Stimulated activated naive B cell treated with anti-CD40 and anti-IgM and Interleukin-4, amounts not matched to agents 10 μg/mL and 1 μg/mL and 100 μg/mL, for 72 hours (primary cell): ENCODE measurements at regions not wholly inside any gene's neighbourhood (a gene's known extent, or its start where the extent isn't known, plus 50 kb on each side); places are given as distances from the start of the nearest gene placed in this dataset.
A peak's percentile ranks its signal among the peaks of the same experiment; 100 is the strongest.

Source experiments
- ATAC-seq, 2 donors: fragments of 150-1000 bp; cut with Tn5 transposase; replicated peaks; 2 replicates each; pipeline ENCODE4 v1.10.0; 2021; ENCODE audit warnings: moderate library complexity in 1 of 2
- DNase-seq: peaks from one replicate; pipeline ENCODE4 v3.0.0; 2021
- H3K27ac Mint-ChIP-seq: one replicate; pipeline ENCODE4 v1.8.0; 2022; ENCODE audit warnings: mild to moderate bottlenecking, mixed read lengths
- H3K27me3 Mint-ChIP-seq, 2 donors: one replicate each; pipeline ENCODE4 v1.8.0; 2022; ENCODE audit warnings: mixed read lengths in 2 of 2
- H3K36me3 Mint-ChIP-seq, 2 donors: one replicate each; pipeline ENCODE4 v1.8.0; 2022; ENCODE audit warnings: mixed read lengths in 2 of 2, mild to moderate bottlenecking in 1 of 2
- H3K4me1 Mint-ChIP-seq, 2 donors: one replicate each; pipeline ENCODE4 v1.8.0; 2022; ENCODE audit warnings: mixed read lengths in 2 of 2, mild to moderate bottlenecking in 1 of 2
- H3K4me3 Mint-ChIP-seq, 2 donors: one replicate each; pipeline ENCODE4 v1.8.0; 2022; ENCODE audit warnings: mild to moderate bottlenecking in 2 of 2, mixed read lengths in 2 of 2, moderate library complexity in 1 of 2
- H3K9me3 Mint-ChIP-seq, 2 donors: one replicate each; pipeline ENCODE4 v1.8.0; 2022; ENCODE audit warnings: mixed read lengths in 2 of 2, mild to moderate bottlenecking in 1 of 2

- DNase-seq (no peak), ATAC-seq (no peak)
- no peaks in the 10 kb centered on the region for H3K27me3 Mint-ChIP-seq
- H3K9me3 Mint-ChIP-seq, result no peaks in the 10 kb centered on the region
- no peak overlapping the region for H3K27ac Mint-ChIP-seq
- H3K4me3 Mint-ChIP-seq, result no peak overlapping the region
- H3K4me1 Mint-ChIP-seq, result peaks cover 2 to 24% of the 10 kb centered on the region in 2 donors
- peaks cover 0 to 2% of the 10 kb centered on the region in 2 donors for H3K36me3 Mint-ChIP-seq
These were observed 393.3 kb upstream of the CBLB start for GRCh38 chr3:106261915-106262683.

- no peak overlapping the region for H3K4me3 Mint-ChIP-seq
- H3K4me1 Mint-ChIP-seq, result peaks cover 4 to 26% of the 10 kb centered on the region in 2 donors
- H3K36me3 Mint-ChIP-seq, result no peaks in the 10 kb centered on the region
- H3K9me3 Mint-ChIP-seq, result no peaks in the 10 kb centered on the region
- ATAC-seq (no peak), DNase-seq (no peak)
- no peaks in the 10 kb centered on the region for H3K27me3 Mint-ChIP-seq
- no peak overlapping the region for H3K27ac Mint-ChIP-seq
These were observed 394.2 kb upstream of the CBLB start for GRCh38 chr3:106263011-106263410.

GRCh38 chr3:106263546-106263945 is 394.7 kb upstream of the CBLB start:
- Mint-ChIP-seq H3K4me1 (peaks cover 8 to 31% of the 10 kb centered on the region in 2 donors), H3K4me3 (no peak overlapping the region), H3K36me3 (no peaks in the 10 kb centered on the region), H3K27ac (no peak overlapping the region), H3K27me3 (no peaks in the 10 kb centered on the region), H3K9me3 (peaks cover 0 to 1% of the 10 kb centered on the region in 2 donors)
- ATAC-seq (no peak), DNase-seq (no peak)

GRCh38 chr3:106265704-106266103 is 396.9 kb upstream of the CBLB start:
- Mint-ChIP-seq H3K27me3 (no peaks in the 10 kb centered on the region), H3K4me3 (no peak overlapping the region), H3K27ac (no peak overlapping the region), H3K4me1 (peaks cover 19 to 50% of the 10 kb centered on the region in 2 donors), H3K9me3 (peaks cover 0 to 4% of the 10 kb centered on the region in 2 donors), H3K36me3 (no peaks in the 10 kb centered on the region)
- DNase-seq (no peak), ATAC-seq (no peak)

- Mint-ChIP-seq H3K27me3 (no peaks in the 10 kb centered on the region), H3K9me3 (peaks cover 0 to 7% of the 10 kb centered on the region in 2 donors), H3K27ac (no peak overlapping the region), H3K4me3 (peak overlapping the region; percentile 43 to 51), H3K4me1 (peaks cover 21 to 53% of the 10 kb centered on the region in 2 donors), H3K36me3 (no peaks in the 10 kb centered on the region)
- no peak for DNase-seq
- ATAC-seq, result peak in 1 of 2 donors; percentile 38
These were observed 399.9 kb upstream of the CBLB start for GRCh38 chr3:106268696-106269095.

- ATAC-seq, result no peak
- no peak overlapping the region for H3K27ac Mint-ChIP-seq
- no peaks in the 10 kb centered on the region for H3K27me3 Mint-ChIP-seq
- H3K9me3 Mint-ChIP-seq, result peaks cover 6 to 16% of the 10 kb centered on the region in 2 donors
- peaks cover 4 to 6% of the 10 kb centered on the region in 2 donors for H3K36me3 Mint-ChIP-seq
- DNase-seq, result no peak
- peaks cover 24 to 54% of the 10 kb centered on the region in 2 donors for H3K4me1 Mint-ChIP-seq
- no peak overlapping the region for H3K4me3 Mint-ChIP-seq
These were observed 403.5 kb upstream of the CBLB start for GRCh38 chr3:106272302-106272701.

GRCh38 chr3:106275592-106275991 is 406.8 kb upstream of the CBLB start:
- H3K4me3 Mint-ChIP-seq, result no peak overlapping the region
- no peak overlapping the region for H3K27ac Mint-ChIP-seq
- ATAC-seq (no peak), DNase-seq (no peak)
- peaks cover 13 to 33% of the 10 kb centered on the region in 2 donors for H3K4me1 Mint-ChIP-seq
- H3K36me3 Mint-ChIP-seq, result peaks cover 4 to 6% of the 10 kb centered on the region in 2 donors
- H3K27me3 Mint-ChIP-seq, result no peaks in the 10 kb centered on the region
- peaks cover 6 to 12% of the 10 kb centered on the region in 2 donors for H3K9me3 Mint-ChIP-seq

- DNase-seq (no peak), ATAC-seq (no peak)
- Mint-ChIP-seq H3K4me3 (no peak overlapping the region), H3K27ac (no peak overlapping the region), H3K4me1 (peaks cover 13 to 27% of the 10 kb centered on the region in 2 donors), H3K27me3 (no peaks in the 10 kb centered on the region), H3K36me3 (peaks cover 4 to 6% of the 10 kb centered on the region in 2 donors), H3K9me3 (peaks cover 6 to 12% of the 10 kb centered on the region in 2 donors)
These were observed 407.3 kb upstream of the CBLB start for GRCh38 chr3:106276151-106276550.

GRCh38 chr3:106276755-106277612 is 408.2 kb upstream of the CBLB start:
- peak overlapping the region; percentile 5 for H3K27ac Mint-ChIP-seq
- H3K9me3 Mint-ChIP-seq, result peaks cover 6 to 11% of the 10 kb centered on the region in 2 donors
- H3K27me3 Mint-ChIP-seq, result no peaks in the 10 kb centered on the region
- peaks cover 9 to 20% of the 10 kb centered on the region in 2 donors for H3K4me1 Mint-ChIP-seq
- no peak overlapping the region for H3K4me3 Mint-ChIP-seq
- ATAC-seq (peak; percentile 82 to 94), DNase-seq (no peak)
- H3K36me3 Mint-ChIP-seq, result peaks cover 4 to 6% of the 10 kb centered on the region in 2 donors

- Mint-ChIP-seq H3K27me3 (no peaks in the 10 kb centered on the region), H3K4me3 (no peak overlapping the region), H3K4me1 (peaks cover 9 to 20% of the 10 kb centered on the region in 2 donors), H3K9me3 (peaks cover 10 to 11% of the 10 kb centered on the region in 2 donors), H3K36me3 (peaks cover 4 to 6% of the 10 kb centered on the region in 2 donors), H3K27ac (no peak overlapping the region)
- no peak for ATAC-seq
- DNase-seq, result no peak
These were observed 408.9 kb upstream of the CBLB start for GRCh38 chr3:106277731-106278130.

GRCh38 chr3:106281221-106281620 is 412.4 kb upstream of the CBLB start:
- H3K27me3 Mint-ChIP-seq, result no peaks in the 10 kb centered on the region
- no peaks in the 10 kb centered on the region for H3K36me3 Mint-ChIP-seq
- no peak overlapping the region for H3K27ac Mint-ChIP-seq
- H3K9me3 Mint-ChIP-seq, result peaks cover 0 to 5% of the 10 kb centered on the region in 2 donors
- H3K4me1 Mint-ChIP-seq, result peaks cover 8 to 19% of the 10 kb centered on the region in 2 donors
- DNase-seq (no peak), ATAC-seq (no peak)
- H3K4me3 Mint-ChIP-seq, result no peak overlapping the region

GRCh38 chr3:106282943-106283342 is 414.1 kb upstream of the CBLB start:
- ATAC-seq, result no peak
- no peak overlapping the region for H3K4me3 Mint-ChIP-seq
- no peak overlapping the region for H3K27ac Mint-ChIP-seq

GRCh38 chr3:106288781-106289180 is 420.0 kb upstream of the CBLB start:
- peaks cover 5 to 7% of the 10 kb centered on the region in 2 donors for H3K4me1 Mint-ChIP-seq
- no peaks in the 10 kb centered on the region for H3K27me3 Mint-ChIP-seq

More at GRCh38 chr3:106282943-106283342, 414.1 kb upstream of the CBLB start:
- H3K9me3 Mint-ChIP-seq, result peaks cover 5 to 7% of the 10 kb centered on the region in 2 donors
- H3K27me3 Mint-ChIP-seq, result no peaks in the 10 kb centered on the region
- peaks cover 0 to 1% of the 10 kb centered on the region in 2 donors for H3K36me3 Mint-ChIP-seq
- H3K4me1 Mint-ChIP-seq, result peaks cover 1 to 2% of the 10 kb centered on the region in 2 donors
- no peak for DNase-seq

GRCh38 chr3:106290304-106290997 is 421.6 kb upstream of the CBLB start:
- no peak overlapping the region for H3K4me3 Mint-ChIP-seq
- H3K9me3 Mint-ChIP-seq, result peaks cover 0 to 7% of the 10 kb centered on the region in 2 donors
- DNase-seq (no peak), ATAC-seq (no peak)
- no peaks in the 10 kb centered on the region for H3K27me3 Mint-ChIP-seq
- H3K4me1 Mint-ChIP-seq, result peaks cover 5 to 7% of the 10 kb centered on the region in 2 donors
- H3K36me3 Mint-ChIP-seq, result peaks cover 0 to 1% of the 10 kb centered on the region in 2 donors
- H3K27ac Mint-ChIP-seq, result no peak overlapping the region

More at GRCh38 chr3:106288781-106289180, 420.0 kb upstream of the CBLB start:
- Mint-ChIP-seq H3K4me3 (no peak overlapping the region), H3K9me3 (peaks cover 0 to 7% of the 10 kb centered on the region in 2 donors), H3K27ac (no peak overlapping the region), H3K36me3 (peaks cover 0 to 1% of the 10 kb centered on the region in 2 donors)
- DNase-seq (no peak), ATAC-seq (no peak)
